HCT116 (cell line): ENCODE measurements at regions not wholly inside any gene's neighbourhood (a gene's known extent, or its start where the extent isn't known, plus 50 kb on each side); places are given as distances from the start of the nearest gene placed in this dataset.
A peak's percentile ranks its signal among the peaks of the same experiment; 100 is the strongest.

Experiments
- ATAC-seq: fragments of 200-7000 bp; cut with Tn5 transposase; 2 replicates; pipeline ENCODE4 v1.9.1; 2020; ENCODE audit warnings: mild to moderate bottlenecking, moderate library complexity
- BruUV-seq: library from RNA; stranded (reverse); fragments of 400-500 nt; replicated peaks from 2 replicates; lab custom pipeline; 2021; lab: Mats Ljungman, UMichigan
- CTCF ChIA-PET: fragments of 300-600 bp; sonication (Branson Sonifier 250); formaldehyde crosslinking; loops from one replicate; lab custom pipeline; 2021; ENCODE audit warnings: antibody characterized with exemption; lab: Charles Lee
- POLR2A ChIA-PET: fragments of 300-600, 350-600 bp; sonication (Branson Sonifier 250); formaldehyde crosslinking; loops from one replicate; lab custom pipeline; 2021; ENCODE audit warnings: antibody characterized with exemption; lab: Charles Lee
- RAD21 ChIA-PET, 2 experiments: fragments of 300-600 bp; sonication (Branson Sonifier 250); formaldehyde crosslinking; loops; one replicate each; lab custom pipeline; 2023; ENCODE audit warnings: low total read pairs in 2 of 2; ENCODE audit not compliant: uncharacterized antibody in 2 of 2, unreplicated experiment in 2 of 2, low non-redundant PET in 1 of 2; lab: Charles Lee
- DNase-seq: peaks from one replicate; pipeline ENCODE4 v3.0.0-alpha.2; 2010; ENCODE audit warnings: low read depth, low spot score
- H2AFZ ChIP-seq: fragments of 200-600 bp; shearing (Covaris generic), sonication (generic); 2 replicates; pipeline ENCODE4 v1.6.1; 2017; ENCODE audit warnings: low read depth, mixed run types, mixed read lengths, antibody characterized with exemption, low read length; ENCODE audit not compliant: poor library complexity, severe bottlenecking
- H3K27ac ChIP-seq: 2 replicates; pipeline ENCODE4 v1.5.1; 2012; ENCODE audit warnings: low read depth, low read length
- H3K27me3 ChIP-seq: fragments of 200-600 bp; sonication (generic); 2 replicates; pipeline ENCODE4 v1.6.1; 2016; ENCODE audit warnings: mixed run types, low read length, mixed read lengths; ENCODE audit not compliant: insufficient read depth
- H3K36me3 ChIP-seq, 2 experiments: fragments of 200-500 bp in 1 of 2; fragments of 200-600 bp in 1 of 2; sonication (Bioruptor generic) in 1 of 2; sonication (generic) in 1 of 2; 2 replicates each; pipeline versions ENCODE4 v1.5.1 to v1.6.1; 2014 to 2016; ENCODE audit warnings: low read length in 2 of 2, inconsistent platforms in 1 of 2, mixed read lengths in 1 of 2, mixed run types in 1 of 2; ENCODE audit not compliant: insufficient read depth in 2 of 2, control insufficient read depth in 1 of 2
- H3K4me1 ChIP-seq, 2 experiments: fragments of 200-600 bp in 1 of 2; sonication (generic) in 1 of 2; 2 replicates each; pipeline versions ENCODE4 v1.5.1 to v1.6.1; 2012 to 2017; ENCODE audit warnings: low read length in 2 of 2, inconsistent platforms in 1 of 2, mild to moderate bottlenecking in 1 of 2, mixed read lengths in 1 of 2, mixed run types in 1 of 2, moderate library complexity in 1 of 2; ENCODE audit not compliant: insufficient read depth in 2 of 2, control insufficient read depth in 1 of 2
- H3K4me2 ChIP-seq: fragments of 200-600 bp; sonication (generic); 2 replicates; pipeline ENCODE4 v1.6.1; 2017; ENCODE audit warnings: mixed run types, low read length, mixed read lengths
- H3K4me3 ChIP-seq, 2 experiments: fragments of 200-600 bp in 1 of 2; sonication (generic) in 1 of 2; replicated peaks in 1 of 2; 2 replicates each; pipeline ENCODE4 v1.5.1; 2011 to 2016; ENCODE audit warnings: low read length in 2 of 2, control low read depth in 1 of 2, low read depth in 1 of 2, mild to moderate bottlenecking in 1 of 2, mixed read lengths in 1 of 2, mixed run types in 1 of 2
- H3K79me2 ChIP-seq: fragments of 200-600 bp; sonication (generic); 2 replicates; pipeline ENCODE4 v1.6.1; 2017; ENCODE audit warnings: mild to moderate bottlenecking, mixed run types, low read length, moderate library complexity, mixed read lengths; ENCODE audit not compliant: insufficient read depth
- H3K9ac ChIP-seq: fragments of 200-600 bp; sonication (generic); 2 replicates; pipeline ENCODE4 v1.6.1; 2016; ENCODE audit warnings: low read length, mixed read lengths
- H3K9me2 ChIP-seq: fragments of 200-600 bp; sonication (generic), shearing (Covaris generic); 2 replicates; pipeline ENCODE4 v1.6.1; 2017; ENCODE audit warnings: mixed run types, mild to moderate bottlenecking, moderate library complexity; ENCODE audit not compliant: insufficient read depth
- H3K9me3 ChIP-seq, 2 experiments: fragments of 200-500 bp in 1 of 2; fragments of 200-600 bp in 1 of 2; sonication (Bioruptor generic) in 1 of 2; sonication (generic) in 1 of 2; 2 replicates each; pipeline ENCODE4 v1.6.1; 2014 to 2017; ENCODE audit warnings: low read length in 2 of 2, mixed read lengths in 2 of 2, inconsistent platforms in 1 of 2, low read depth in 1 of 2, mild to moderate bottlenecking in 1 of 2, mixed run types in 1 of 2, moderate library complexity in 1 of 2; ENCODE audit not compliant: control insufficient read depth in 1 of 2, insufficient read depth in 1 of 2
- H4K20me1 ChIP-seq: fragments of 200-600 bp; sonication (generic), shearing (Covaris generic); 2 replicates; pipeline ENCODE4 v1.6.1; 2017; ENCODE audit warnings: mixed run types, mild to moderate bottlenecking, moderate library complexity; ENCODE audit not compliant: insufficient read depth
- CBX3 ChIP-seq: IDR thresholded peaks from 2 replicates; pipeline ENCODE4 v1.6.1; 2012; ENCODE audit warnings: low read depth
- CEBPB ChIP-seq: IDR thresholded peaks from 2 replicates; pipeline ENCODE4 v1.6.1; 2012; ENCODE audit warnings: low read depth
- CTCF ChIP-seq, 3 experiments: fragments of 200-600 bp in 1 of 3; sonication (generic) in 1 of 3; IDR thresholded peaks in 2 of 3; conservative IDR thresholded peaks in 1 of 3; 2 replicates each; pipeline ENCODE4 v1.5.1; 2012 to 2017; ENCODE audit warnings: low read depth in 2 of 3, low read length in 2 of 3, antibody characterized with exemption in 1 of 3, borderline replicate concordance in 1 of 3, control low read depth in 1 of 3, mild to moderate bottlenecking in 1 of 3, mixed read lengths in 1 of 3, mixed run types in 1 of 3, moderate library complexity in 1 of 3; ENCODE audit not compliant: insufficient read depth in 1 of 3
- EGR1 ChIP-seq: IDR thresholded peaks from 2 replicates; pipeline ENCODE4 v1.6.1; 2012; ENCODE audit warnings: low read depth
- ELF1 ChIP-seq: IDR thresholded peaks from 2 replicates; pipeline ENCODE4 v1.6.1; 2012; ENCODE audit warnings: low read depth, borderline replicate concordance
- EZH2 ChIP-seq: fragments of 200-600 bp; sonication (generic); IDR thresholded peaks from 2 replicates; pipeline ENCODE4 v1.6.1; 2017; ENCODE audit warnings: antibody characterized with exemption, mixed run types
- EZH2phosphoT487 ChIP-seq: fragments of 200-600 bp; IDR thresholded peaks from 2 replicates; pipeline ENCODE4 v1.6.1; 2018; ENCODE audit warnings: antibody characterized with exemption, borderline replicate concordance
- FOSL1 ChIP-seq: IDR thresholded peaks from 2 replicates; pipeline ENCODE4 v1.6.1; 2012; ENCODE audit warnings: low read depth
- JUND ChIP-seq: IDR thresholded peaks from 2 replicates; pipeline ENCODE4 v1.6.1; 2012
- POLR2A ChIP-seq: IDR thresholded peaks from 2 replicates; pipeline ENCODE4 v1.7.0; 2011; ENCODE audit warnings: borderline replicate concordance; ENCODE audit not compliant: insufficient read depth, insufficient read length; ENCODE audit errors: extremely low read depth
- POLR2AphosphoS5 ChIP-seq: IDR thresholded peaks from 2 replicates; pipeline ENCODE4 v1.6.1; 2011; ENCODE audit warnings: mild to moderate bottlenecking, low read depth, low read length, moderate library complexity
- RAD21 ChIP-seq: IDR thresholded peaks from 2 replicates; pipeline ENCODE4 v1.6.1; 2012; ENCODE audit warnings: low read depth, mild to moderate bottlenecking
- SIN3A ChIP-seq: IDR thresholded peaks from 2 replicates; pipeline ENCODE4 v1.6.1; 2012; ENCODE audit warnings: low read depth
- SP1 ChIP-seq: IDR thresholded peaks from 2 replicates; pipeline ENCODE4 v1.6.1; 2012; ENCODE audit warnings: low read depth
- SRF ChIP-seq: IDR thresholded peaks from 2 replicates; pipeline ENCODE4 v1.6.1; 2012; ENCODE audit warnings: low read depth
- TCF7L2 ChIP-seq: IDR thresholded peaks from 2 replicates; pipeline ENCODE4 v1.7.0; 2011; ENCODE audit warnings: borderline replicate concordance, inconsistent platforms; ENCODE audit not compliant: insufficient read depth, insufficient read length; ENCODE audit errors: extremely low read depth
- YY1 ChIP-seq: IDR thresholded peaks from 2 replicates; pipeline ENCODE4 v1.6.1; 2011; ENCODE audit warnings: low read length, low read depth, moderate library complexity, mild to moderate bottlenecking; ENCODE audit not compliant: insufficient replicate concordance; ENCODE audit errors: extremely low read depth
- ZBTB33 ChIP-seq: IDR thresholded peaks from 2 replicates; pipeline ENCODE4 v1.6.1; 2011; ENCODE audit warnings: mild to moderate bottlenecking, low read length, moderate library complexity; ENCODE audit not compliant: insufficient replicate concordance; ENCODE audit errors: extremely low read depth
- ZFX ChIP-seq: fragments of 450-650 bp; IDR thresholded peaks from 2 replicates; pipeline ENCODE4 v1.6.1; 2017
- intact Hi-C: fragments of 100-400 bp; cut with micrococcal nuclease; formaldehyde crosslinking; loops from 2 replicates; pipeline ENCODE4 v1.10.0; 2022
- TF ChIP-seq, protein P1 (sequence below): IDR thresholded peaks from 2 replicates; pipeline ENCODE4 v1.6.1; 2012
- TF ChIP-seq, protein P2 (sequence below): IDR thresholded peaks from 2 replicates; pipeline ENCODE4 v1.6.1; 2012

DNA sequence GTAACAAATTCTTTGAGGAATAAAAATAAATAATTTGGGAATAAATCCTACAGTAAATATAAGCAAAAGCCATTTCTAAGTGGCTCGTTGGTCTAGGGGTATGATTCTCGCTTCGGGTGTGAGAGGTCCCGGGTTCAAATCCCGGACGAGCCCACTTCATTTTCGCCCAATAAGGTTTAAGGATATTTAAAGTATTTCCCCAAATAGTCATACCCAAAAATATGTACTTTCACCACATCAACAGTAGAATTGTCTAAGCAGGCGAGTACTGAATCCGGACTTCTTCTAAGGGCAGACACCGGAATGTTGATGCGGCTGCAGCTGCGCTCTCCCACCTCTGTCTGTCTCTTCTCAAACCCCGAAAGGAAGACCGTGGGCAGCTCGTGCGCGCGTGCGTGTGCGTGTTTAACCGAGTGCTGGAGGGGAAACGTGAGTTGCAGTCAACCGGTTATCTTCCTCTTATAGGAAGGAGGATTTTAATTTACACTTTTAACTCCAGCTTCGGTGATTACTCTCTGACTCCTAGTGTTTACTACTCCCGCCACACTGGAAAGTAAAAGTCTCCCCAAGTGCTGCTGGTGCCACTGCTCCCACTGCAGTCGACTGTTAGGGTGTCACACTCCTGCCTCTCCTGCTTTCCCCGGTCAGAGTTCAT is 155.7 kb upstream of the PRSS16 start:
- ATAC-seq (peak; percentile 98), DNase-seq (peak; percentile 86)
- Histone ChIP-seq H3K9ac (peak overlapping the region; percentile 45), H3K9me3 (no peaks in the 10 kb centered on the region), H3K27ac (peak overlapping the region; percentile 13; the same call in 1 of the 2 replicates), H3K27me3 (no peaks in the 10 kb centered on the region), H3K4me2 (peak overlapping the region; percentile 88), H2AFZ (peak overlapping the region; percentile 96), H3K9me2 (no peaks in the 10 kb centered on the region), H3K4me1 (peaks cover 0 to 20% of the 10 kb centered on the region in 2 experiments; a peak in 3 of 4 replicates), H3K4me3 (peak overlapping the region; percentile 43 to 57), H4K20me1 (no peaks in the 10 kb centered on the region), H3K79me2 (no peaks in the 10 kb centered on the region), H3K36me3 (no peaks in the 10 kb centered on the region)
- no TSS peak for BruUV-seq
- ChIA-PET RAD21 (no interaction called here), POLR2A (interaction anchor here (1.2 kb wide), 1 partner anchor 41 kb away, joined by 3 read pairs; a partner anchor contains a TSS), CTCF (interaction anchor here (1.0 kb wide), 1 partner anchor 11 kb away, joined by 3 read pairs; no protein-coding TSS in a partner anchor)
- intact Hi-C loops, result no loop called here
- TF ChIP-seq EGR1 (no peak; the same call in 1 of the 2 replicates), EZH2 (no peak), FOSL1 (peak; percentile 65), YY1 (peak; percentile 32), SP1 (peak; percentile 42), ZFX (no peak), SRF (peak; percentile 77; the same call in 1 of the 2 replicates), JUND (peak; percentile 55), CTCF (IDR thresholded peaks at IDR 0.05 in 2 of 3, conservative IDR thresholded peaks at IDR 0.05 in 1 of 3; ENCODE audit: borderline replicate concordance in 1 of 3, insufficient read depth in 1 of 3, low read depth in 2 of 3, low read length in 2 of 3) (no peak), POLR2AphosphoS5 (no peak), ZBTB33 (no peak), CEBPB (peak; percentile 56), EZH2phosphoT487 (no peak), CBX3 (peak; percentile 62; the same call in 1 of the 2 replicates), POLR2A (no peak), ELF1 (no peak), TCF7L2 (peak; percentile 64), SIN3A (peak; percentile 35; the same call in 1 of the 2 replicates), RAD21 (no peak)
- TF ChIP-seq, protein P1, sequence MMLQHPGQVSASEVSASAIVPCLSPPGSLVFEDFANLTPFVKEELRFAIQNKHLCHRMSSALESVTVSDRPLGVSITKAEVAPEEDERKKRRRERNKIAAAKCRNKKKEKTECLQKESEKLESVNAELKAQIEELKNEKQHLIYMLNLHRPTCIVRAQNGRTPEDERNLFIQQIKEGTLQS, result peak; percentile 94
- TF ChIP-seq, protein P2, sequence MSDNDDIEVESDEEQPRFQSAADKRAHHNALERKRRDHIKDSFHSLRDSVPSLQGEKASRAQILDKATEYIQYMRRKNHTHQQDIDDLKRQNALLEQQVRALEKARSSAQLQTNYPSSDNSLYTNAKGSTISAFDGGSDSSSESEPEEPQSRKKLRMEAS, result peak; percentile 36; the same call in 1 of the 2 replicates
